CD4-positive, alpha-beta T cell treated with Interleukin-17A for 4 hours (primary cell): ENCODE measurements at regions not wholly inside any gene's neighbourhood (a gene's known extent, or its start where the extent isn't known, plus 50 kb on each side); places are given as distances from the start of the nearest gene placed in this dataset.

Experiments
- DNase-seq: peaks from one replicate; pipeline ENCODE4 v3.0.0-alpha.2; 2020; ENCODE audit warnings: mixed read lengths

- no peak for DNase-seq
Observed at GRCh38 chr3:159887168-159887567, 101.5 kb upstream of the IL12A start.

GRCh38 chr3:159887911-159888310, 100.7 kb upstream of the IL12A start:
- DNase-seq, result no peak

GRCh38 chr3:159892171-159892795, 96.4 kb upstream of the IL12A start:
- DNase-seq, result no peak

DNA sequence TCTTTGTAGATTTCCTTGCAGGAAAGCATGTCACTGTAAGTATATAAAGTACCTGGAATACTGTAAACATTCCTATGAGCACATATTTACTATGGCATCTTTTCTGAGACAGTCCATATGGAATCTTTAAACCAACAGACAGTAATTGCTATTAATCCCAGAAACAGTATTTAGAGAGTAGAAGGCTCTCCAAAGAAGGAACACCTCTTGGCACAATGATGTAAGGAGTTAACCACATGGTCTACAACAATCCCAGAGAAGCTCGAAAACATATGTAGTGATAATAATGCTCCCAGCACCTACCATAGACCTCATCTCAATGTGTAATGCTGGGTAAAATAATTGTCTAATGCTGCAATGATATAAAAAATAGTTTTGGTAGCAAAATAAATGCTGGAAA, 95.8 kb upstream of the IL12A start:
- DNase-seq, result no peak

GRCh38 chr3:159894386-159894785, 94.2 kb upstream of the IL12A start:
- DNase-seq, result no peak

DNA sequence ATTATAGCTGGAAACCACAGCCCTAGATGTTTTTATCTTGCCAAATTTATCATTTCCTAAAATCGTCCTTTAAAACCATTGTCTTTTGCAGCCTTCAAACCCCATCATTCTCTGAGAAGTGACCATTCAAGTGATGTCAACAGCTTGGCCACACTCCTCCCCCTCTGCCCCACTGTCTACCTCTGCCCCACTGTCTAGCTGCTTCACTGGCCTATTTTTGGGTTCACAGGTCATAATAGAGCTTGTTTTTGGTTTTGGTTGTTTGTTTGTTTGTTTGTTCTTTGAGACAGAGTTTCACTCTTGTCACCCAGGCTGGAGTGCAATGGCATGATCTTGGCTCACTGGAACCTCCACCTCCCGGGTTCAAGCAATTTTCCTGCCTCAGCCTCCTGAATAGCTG, 93.2 kb upstream of the IL12A start:
- no peak for DNase-seq

- no peak for DNase-seq
Observed at GRCh38 chr3:159896543-159896942, 92.1 kb upstream of the IL12A start.

- DNase-seq, result no peak
Observed at GRCh38 chr3:159897331-159898075, 91.1 kb upstream of the IL12A start.

DNA sequence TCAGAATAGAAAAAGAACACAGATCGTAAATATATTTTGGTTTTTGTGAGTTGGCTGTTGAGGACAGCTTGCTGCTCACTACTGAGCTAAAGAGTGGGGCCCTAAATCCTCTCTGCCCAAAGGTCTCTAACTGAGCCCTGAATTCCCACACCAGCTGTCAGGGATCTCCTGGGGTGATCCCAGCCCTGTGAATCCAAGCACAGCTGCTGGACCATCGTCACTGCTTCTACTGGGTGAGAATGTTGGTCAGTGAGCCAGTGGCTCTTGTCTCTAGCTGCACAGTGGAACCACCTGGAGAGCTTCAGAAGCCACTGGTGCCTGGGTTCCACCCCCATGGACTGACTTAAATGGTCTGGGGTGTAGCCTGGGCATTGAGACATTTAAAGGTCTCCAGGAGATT, 90.5 kb upstream of the IL12A start:
- no peak for DNase-seq

- no peak for DNase-seq
Observed at GRCh38 chr3:159899166-159899565, 89.5 kb upstream of the IL12A start.

- DNase-seq, result no peak
Observed at GRCh38 chr3:159902546-159903314, 85.9 kb upstream of the IL12A start.

- no peak for DNase-seq
Observed at GRCh38 chr3:159904455-159904854, 84.2 kb upstream of the IL12A start.

DNA sequence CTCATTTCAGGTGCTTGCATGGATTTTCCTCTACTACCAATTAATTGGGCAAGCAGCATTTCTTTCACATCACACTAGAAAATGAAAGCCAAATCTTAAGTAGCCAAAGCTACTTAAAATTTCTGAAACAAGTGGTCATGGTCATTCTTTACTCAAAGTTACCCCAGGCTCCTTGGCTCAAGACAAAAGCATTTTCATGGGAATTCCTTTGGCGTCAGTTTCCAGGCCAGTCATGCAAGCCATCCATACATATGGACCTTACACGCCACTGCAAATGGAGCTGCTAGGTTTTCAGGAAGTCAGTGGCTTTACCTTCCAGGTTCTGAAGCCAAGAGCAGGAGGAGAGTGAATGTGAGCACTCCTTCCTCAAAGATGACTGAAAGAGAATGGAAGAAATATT, 83.7 kb upstream of the IL12A start:
- DNase-seq, result no peak

DNA sequence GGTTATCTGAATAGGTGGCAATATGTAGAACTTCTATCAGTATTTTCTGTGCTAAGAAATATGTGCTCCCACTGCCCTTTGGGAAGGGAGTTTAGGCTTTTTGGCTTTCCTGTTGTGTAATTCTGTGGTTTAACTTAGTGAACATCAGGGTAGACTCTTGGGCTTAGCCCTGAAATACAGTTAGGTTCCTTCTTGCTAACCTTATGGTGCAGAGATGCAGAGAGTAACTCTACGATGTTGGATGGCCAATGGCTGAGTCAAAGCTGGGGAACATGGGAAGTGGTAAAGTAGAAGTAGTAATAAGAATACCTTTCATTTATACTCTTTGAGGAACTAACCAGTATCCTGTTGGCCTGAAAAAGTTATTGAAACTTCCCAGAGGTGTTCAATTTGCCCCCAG, 80.8 kb upstream of the IL12A start:
- no peak for DNase-seq

DNA sequence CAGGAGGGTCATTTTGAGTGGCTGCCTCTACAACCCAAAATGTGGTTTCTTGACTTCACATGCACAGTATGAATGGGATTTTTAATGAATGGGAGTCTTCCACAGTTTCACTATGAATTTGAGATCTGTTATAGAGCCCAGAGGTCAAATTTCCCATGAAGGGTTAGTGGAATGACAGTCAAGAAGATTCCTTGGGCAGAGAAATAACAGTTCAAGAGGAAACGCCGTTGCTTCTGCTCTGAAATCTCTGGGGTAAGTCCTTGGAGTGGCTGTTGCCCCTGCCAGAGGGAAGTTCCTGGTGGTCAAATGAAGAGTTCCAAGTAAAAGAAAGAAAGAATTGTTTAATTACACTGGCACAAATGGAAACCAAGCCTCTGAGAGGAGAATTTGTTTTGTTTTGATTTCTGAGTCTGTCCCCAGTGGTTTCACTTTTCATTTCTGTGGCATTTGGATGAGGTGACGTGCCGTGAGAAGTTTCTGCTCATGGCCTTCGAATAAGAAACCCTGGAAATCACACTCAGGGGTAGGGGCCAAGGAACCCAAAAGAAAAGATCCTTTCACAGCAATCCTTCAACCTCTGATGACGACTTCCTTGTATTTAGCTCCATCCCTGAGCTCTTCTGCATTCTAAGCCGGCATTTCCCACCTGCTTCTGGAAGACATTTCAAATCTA, 77.5 kb upstream of the IL12A start:
- DNase-seq, result no peak

DNA sequence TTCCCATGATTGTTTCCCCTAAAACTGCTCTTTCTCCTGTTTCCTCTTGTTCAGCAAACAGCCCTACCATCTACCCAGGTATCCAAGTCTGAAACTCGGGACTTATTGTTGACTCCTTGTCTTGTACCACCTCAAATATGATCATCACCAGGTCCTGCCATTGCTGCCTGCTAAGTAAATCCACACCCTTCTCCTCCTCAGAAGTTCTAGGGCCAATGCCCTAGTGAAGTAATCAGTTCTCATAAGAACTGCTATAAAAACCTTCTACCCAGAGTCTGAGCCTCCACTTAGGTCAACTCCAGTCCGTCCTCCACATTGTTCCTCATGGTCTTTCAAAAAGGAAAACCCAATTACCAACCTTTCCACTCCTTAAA, 77.0 kb upstream of the IL12A start:
- no peak for DNase-seq

DNA sequence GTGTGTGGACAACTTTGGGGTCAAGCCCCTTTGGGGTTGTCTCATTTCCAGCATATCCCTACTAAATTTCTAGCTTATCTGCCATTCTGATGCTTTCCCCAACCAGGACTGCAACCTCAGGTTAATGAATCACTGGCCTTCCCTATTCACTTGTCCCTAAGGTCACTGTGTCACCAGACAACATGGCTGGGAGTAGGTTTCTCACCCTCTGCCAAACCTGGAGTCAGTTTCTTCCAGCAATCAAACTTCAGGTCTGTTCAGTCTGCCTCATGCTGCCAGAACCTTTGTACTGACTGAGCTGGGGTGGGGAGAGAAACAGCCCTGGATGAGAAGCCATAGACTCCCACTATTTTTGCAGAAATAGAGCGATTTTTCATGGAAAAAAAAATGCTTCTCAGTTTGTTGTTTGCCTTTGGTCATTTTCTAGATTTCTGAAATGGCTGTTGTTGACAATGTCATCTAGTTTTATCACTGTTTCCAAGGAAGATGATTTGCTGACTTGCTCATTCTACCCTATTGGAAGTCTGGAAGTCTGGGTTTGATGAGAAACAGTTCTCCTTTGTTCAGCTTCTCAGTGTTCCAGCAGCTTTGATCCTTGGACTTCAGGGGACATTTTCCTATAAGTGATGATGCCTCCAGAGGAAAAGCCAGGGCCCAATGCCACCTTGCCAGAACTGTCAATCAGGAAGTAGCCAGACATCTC, 74.8 kb upstream of the IL12A start:
- no peak for DNase-seq

- DNase-seq, result no peak
Observed at GRCh38 chr3:159914426-159914825, 74.2 kb upstream of the IL12A start.

GRCh38 chr3:159916052-159916451, 72.6 kb upstream of the IL12A start:
- no peak for DNase-seq

- DNase-seq, result no peak
Observed at GRCh38 chr3:159917141-159917540, 71.5 kb upstream of the IL12A start.

DNA sequence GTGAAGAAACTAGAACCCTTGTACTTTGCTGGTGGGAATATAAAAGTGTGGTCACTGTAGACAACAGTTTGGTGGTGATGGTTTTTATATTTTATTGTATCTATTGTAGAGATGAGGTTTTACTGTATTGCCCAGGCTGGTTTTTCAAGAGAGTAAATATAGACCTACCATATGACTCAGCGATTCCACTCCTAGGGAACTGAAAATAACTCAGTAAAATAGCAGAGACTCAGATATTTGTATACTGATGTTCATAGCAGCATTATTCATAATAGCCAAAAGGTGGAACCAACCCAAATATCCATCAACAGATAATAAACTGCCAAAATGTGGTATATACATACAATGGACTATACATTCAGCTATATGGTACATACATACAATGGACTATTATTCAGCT, 68.8 kb upstream of the IL12A start:
- DNase-seq, result no peak

- no peak for DNase-seq
Observed at GRCh38 chr3:159922193-159922840, 66.3 kb upstream of the IL12A start.
